Motor neuron (in vitro differentiated cells): ENCODE measurements at regions not wholly inside any gene's neighbourhood (a gene's known extent, or its start where the extent isn't known, plus 50 kb on each side); places are given as distances from the start of the nearest gene placed in this dataset.

Experiments
- ATAC-seq, 8 experiments: fragments of 200-7000 bp; cut with Tn5 transposase; replicated peaks in 6 of 8; 2 replicates each; pipeline ENCODE4 v1.8.0; 2021; ENCODE audit warnings: mild to moderate bottlenecking in 8 of 8, moderate library complexity in 8 of 8
- H3K27ac ChIP-seq, 2 donors: fragments of 250-450 bp; sonication (Bioruptor Pico); 2 replicates each; pipeline ENCODE4 v1.9.0; 2021; ENCODE audit warnings: antibody characterized with exemption in 2 of 2, mild to moderate bottlenecking in 2 of 2, moderate library complexity in 1 of 2
- H3K4me1 ChIP-seq, 2 donors: fragments of 250-450 bp; sonication (Bioruptor Pico); replicated peaks in 1 of 2; 2 replicates each; pipeline ENCODE4 v1.6.1; 2021; ENCODE audit warnings: antibody characterized with exemption in 2 of 2, mild to moderate bottlenecking in 2 of 2, moderate library complexity in 1 of 2
- H3K4me3 ChIP-seq, 5 donors: fragments of 250-450 bp; sonication (Bioruptor Pico); 2 replicates each; pipeline ENCODE4 v1.9.0; 2021; ENCODE audit warnings: antibody characterized with exemption in 5 of 5, mild to moderate bottlenecking in 5 of 5, moderate library complexity in 4 of 5
- WGBS, 10 experiments: fragments of 450-650 bp; shearing (Covaris generic); methylation state at CpG; one replicate each; pipeline ENCODE4 v1.0.0; 2022; 5-methylcytosine and 5-hydroxymethylcytosine counted together
- in situ Hi-C, 9 experiments: fragments of 400-800 bp; cut with MboI; loops; one replicate each; pipeline ENCODE4 v1.15.0; 2021; ENCODE audit warnings: low sequenced_read_pairs in 9 of 9, low pct_unique_long_range_greater_than_20kb in 2 of 9; ENCODE audit not compliant: unreplicated experiment in 9 of 9

GRCh38 chr15:95843241-95843910, 487.1 kb upstream of the NR2F2 start:
- in situ Hi-C loops: no loop called here
- Histone ChIP-seq H3K27ac (peak overlapping the region in 1 of 2 donors; percentile 53), H3K4me3 (no peak overlapping the region), H3K4me1 (peaks cover 30 to 42% of the 10 kb centered on the region in 2 donors)
- peak in 6 of 8 experiments; percentile 95 to 97 (median 96) for ATAC-seq
- WGBS, 10 experiments: 10 to 92% (median 46%) methylated on average over 2 to 5 of the region's 5 CpGs; no CpG with 5 or more reads in 2 of the 10 experiments

- no peak for ATAC-seq
Observed at GRCh38 chr15:95845862-95846515, 484.5 kb upstream of the NR2F2 start.

GRCh38 chr15:95848126-95848525, 482.4 kb upstream of the NR2F2 start:
- 0 to 100% (median 70%) methylated on average over 1 of the region's 1 CpG for WGBS, 10 experiments

More at GRCh38 chr15:95845862-95846515, 484.5 kb upstream of the NR2F2 start:
- in situ Hi-C loops: no loop called here
- H3K4me3 ChIP-seq: no peak overlapping the region
- H3K27ac ChIP-seq: no peak overlapping the region
- 3 to 90% (median 35%) methylated on average over 3 to 12 of the region's 13 CpGs; no CpG with 5 or more reads in 2 of the 10 experiments for WGBS, 10 experiments
- H3K4me1 ChIP-seq: peaks cover 30 to 42% of the 10 kb centered on the region in 2 donors

GRCh38 chr15:95850837-95851236, 479.7 kb upstream of the NR2F2 start:
- in situ Hi-C loops: no loop called here
- Histone ChIP-seq H3K4me3 (no peak overlapping the region), H3K4me1 (peaks cover 8 to 10% of the 10 kb centered on the region in 2 donors), H3K27ac (no peak overlapping the region)
- no peak for ATAC-seq
- WGBS, 10 experiments: 38 to 100% (median 80%) methylated on average over 1 to 2 of the region's 2 CpGs; no CpG with 5 or more reads in 3 of the 10 experiments

More at GRCh38 chr15:95848126-95848525, 482.4 kb upstream of the NR2F2 start:
- Histone ChIP-seq H3K4me3 (no peak overlapping the region), H3K4me1 (peaks cover 26 to 35% of the 10 kb centered on the region in 2 donors), H3K27ac (no peak overlapping the region)
- ATAC-seq: no peak
- in situ Hi-C loops: no loop called here

- peak in 1 of 8 experiments; percentile 48 for ATAC-seq
- in situ Hi-C loops: no loop called here
- H3K4me3 ChIP-seq: no peak overlapping the region
- no peak overlapping the region for H3K27ac ChIP-seq
- no peaks in the 10 kb centered on the region for H3K4me1 ChIP-seq
Observed at GRCh38 chr15:95853350-95853749, 477.1 kb upstream of the NR2F2 start.

- H3K27ac ChIP-seq: no peak overlapping the region
- in situ Hi-C loops: no loop called here
- no peak for ATAC-seq
- H3K4me3 ChIP-seq: no peak overlapping the region
- WGBS, 10 experiments: 17 to 79% (median 73%) methylated on average over 2 to 4 of the region's 4 CpGs
- no peaks in the 10 kb centered on the region for H3K4me1 ChIP-seq
Observed at GRCh38 chr15:95857124-95857757, 473.3 kb upstream of the NR2F2 start.

- Histone ChIP-seq H3K27ac (no peak overlapping the region), H3K4me1 (no peaks in the 10 kb centered on the region), H3K4me3 (no peak overlapping the region)
- in situ Hi-C loops: no loop called here
- ATAC-seq: no peak
Observed at GRCh38 chr15:95857758-95858157, 472.7 kb upstream of the NR2F2 start.

- no peak for ATAC-seq
- H3K4me1 ChIP-seq: no peaks in the 10 kb centered on the region
- H3K27ac ChIP-seq: no peak overlapping the region
- in situ Hi-C loops: no loop called here
- no peak overlapping the region for H3K4me3 ChIP-seq
- 0 to 100% (median 100%) methylated on average over 1 of the region's 1 CpG for WGBS, 10 experiments
Observed at GRCh38 chr15:95860406-95860805, 470.1 kb upstream of the NR2F2 start.

GRCh38 chr15:95864467-95864886, 466.0 kb upstream of the NR2F2 start:
- Histone ChIP-seq H3K4me1 (peaks cover 0 to 13% of the 10 kb centered on the region in 2 donors), H3K27ac (no peak overlapping the region), H3K4me3 (no peak overlapping the region)
- WGBS, 10 experiments: 79 to 100% (median 92%) methylated on average over 1 to 3 of the region's 3 CpGs; no CpG with 5 or more reads in 2 of the 10 experiments
- no peak for ATAC-seq
- in situ Hi-C loops: no loop called here

- WGBS, 10 experiments: 0 to 100% (median 87%) methylated on average over 1 to 4 of the region's 4 CpGs; no CpG with 5 or more reads in 2 of the 10 experiments
- Histone ChIP-seq H3K27ac (no peak overlapping the region), H3K4me1 (peaks cover 0 to 22% of the 10 kb centered on the region in 2 donors), H3K4me3 (no peak overlapping the region)
- ATAC-seq: no peak
- in situ Hi-C loops: no loop called here
Observed at GRCh38 chr15:95865330-95865739, 465.2 kb upstream of the NR2F2 start.

- peaks cover 0 to 24% of the 10 kb centered on the region in 2 donors for H3K4me1 ChIP-seq
- WGBS, 10 experiments: 40 to 96% (median 88%) methylated on average over 2 to 8 of the region's 8 CpGs
- no peak for ATAC-seq
Observed at GRCh38 chr15:95866711-95867440, 463.6 kb upstream of the NR2F2 start.

GRCh38 chr15:95868450-95868849, 462.1 kb upstream of the NR2F2 start:
- peak in 1 of 8 experiments; percentile 64 for ATAC-seq
- no peak overlapping the region for H3K4me3 ChIP-seq
- peaks cover 0 to 24% of the 10 kb centered on the region in 2 donors for H3K4me1 ChIP-seq
- H3K27ac ChIP-seq: no peak overlapping the region
- 35 to 83% (median 72%) methylated on average over 1 to 5 of the region's 5 CpGs for WGBS, 10 experiments
- in situ Hi-C loops: no loop called here

More at GRCh38 chr15:95866711-95867440, 463.6 kb upstream of the NR2F2 start:
- Histone ChIP-seq H3K27ac (no peak overlapping the region), H3K4me3 (no peak overlapping the region)
- in situ Hi-C loops: no loop called here

GRCh38 chr15:95868970-95869369, 461.5 kb upstream of the NR2F2 start:
- Histone ChIP-seq H3K4me3 (no peak overlapping the region), H3K27ac (no peak overlapping the region), H3K4me1 (peaks cover 0 to 24% of the 10 kb centered on the region in 2 donors)
- in situ Hi-C loops: no loop called here
- WGBS, 10 experiments: 0 to 100% (median 82%) methylated on average over 1 to 10 of the region's 13 CpGs; no CpG with 5 or more reads in 1 of the 10 experiments
- no peak for ATAC-seq
